ENCODE measurements at regions not wholly inside any gene's neighbourhood (a gene's known extent, or its start where the extent isn't known, plus 50 kb on each side); places are given as distances from the start of the nearest gene placed in this dataset.

GRCh38 chr5:35312267-35312666 lies 82.0 kb upstream of the PRLR start:
- FAIRE-seq = no peak

DNA sequence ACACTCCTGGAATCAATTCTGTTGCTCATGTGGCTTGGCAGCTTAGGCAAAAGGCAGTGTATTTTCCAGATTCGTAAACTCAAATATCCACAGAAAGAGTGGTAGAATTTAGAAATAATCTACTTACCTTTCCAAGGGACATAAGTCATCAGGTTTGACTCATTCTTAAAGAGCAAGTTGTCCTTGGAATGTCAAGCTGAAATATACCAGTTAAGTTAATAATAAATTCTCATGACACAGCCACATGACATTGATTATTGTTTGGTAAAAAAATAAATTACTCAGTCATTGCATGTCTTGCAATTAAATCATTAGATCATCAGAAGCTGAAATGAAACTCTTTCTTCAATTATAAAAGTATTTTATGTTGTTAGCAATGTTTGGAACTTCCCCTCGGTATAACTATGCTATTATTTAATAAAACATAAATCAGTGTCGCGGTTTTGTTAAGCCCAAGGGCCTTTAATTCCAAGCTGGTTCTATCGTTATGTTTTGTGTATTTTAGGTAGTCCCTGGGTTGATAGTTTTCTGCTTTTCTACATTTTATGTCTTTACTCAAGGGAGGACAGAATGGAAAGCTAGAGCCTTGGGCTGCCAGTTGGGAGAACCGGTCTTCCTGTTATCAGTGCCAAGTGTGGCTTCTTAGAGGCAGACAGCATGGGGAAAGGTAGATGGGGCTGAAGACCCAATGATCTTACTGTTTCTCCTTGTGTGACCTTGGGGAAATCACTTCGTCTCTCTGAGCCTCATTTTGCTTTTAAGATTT lies 79.3 kb upstream of the PRLR start:
- no peak for FAIRE-seq

- no peak for FAIRE-seq
These were observed 78.1 kb upstream of the PRLR start for GRCh38 chr5:35308421-35308820.

GRCh38 chr5:35306716-35307365 lies 76.6 kb upstream of the PRLR start:
- no peak for FAIRE-seq

DNA sequence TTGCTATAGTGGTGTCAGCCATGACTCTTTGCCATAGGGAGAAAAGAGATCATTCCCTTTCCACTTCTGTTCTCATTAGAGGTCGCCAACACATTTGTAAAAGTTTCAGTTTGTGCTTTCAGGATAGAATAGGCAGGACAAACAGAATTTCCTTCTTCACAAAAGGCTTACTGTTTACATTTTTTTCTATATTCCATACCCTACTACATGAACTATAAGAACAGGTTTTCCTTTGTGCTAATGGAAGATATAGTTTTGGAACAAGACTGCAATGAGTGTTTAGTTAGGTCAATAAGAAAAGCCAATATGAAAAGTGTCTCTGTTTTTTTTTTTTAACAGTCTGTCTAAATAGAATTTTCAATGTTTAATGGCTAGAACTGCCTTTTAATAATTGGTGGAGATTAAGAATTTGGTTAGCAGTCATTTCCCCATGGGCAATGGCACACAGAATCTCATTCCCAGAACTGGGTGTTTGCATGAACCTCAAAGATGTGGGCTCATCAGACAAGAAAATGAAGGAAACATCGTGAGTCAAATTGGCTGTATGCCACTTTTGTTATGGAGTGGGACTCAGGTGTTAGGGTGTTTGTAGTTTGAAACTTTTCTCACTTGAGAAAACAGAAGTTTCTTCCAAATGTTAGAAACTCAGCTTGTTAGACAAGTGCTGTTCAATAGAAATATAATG lies 75.2 kb upstream of the PRLR start:
- FAIRE-seq = no peak

DNA sequence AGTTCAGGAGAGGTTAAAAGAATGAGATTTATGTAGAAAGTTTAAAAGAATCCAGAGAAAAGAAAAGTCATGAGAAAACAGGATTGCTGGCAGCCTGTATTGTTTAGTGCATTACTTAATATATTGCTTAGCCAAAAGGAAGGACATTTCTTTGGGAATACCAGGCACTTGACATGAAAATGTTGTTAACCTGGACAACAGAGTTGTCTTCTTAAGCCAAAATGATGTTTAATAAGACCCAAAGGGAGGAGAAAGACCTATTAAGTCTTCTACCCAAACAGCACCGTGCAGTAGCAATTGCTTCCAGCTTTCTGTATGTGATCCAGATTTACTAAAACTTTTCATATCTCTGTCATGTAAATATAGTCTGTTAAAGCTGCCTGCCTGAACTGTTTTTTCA lies 74.0 kb upstream of the PRLR start:
- FAIRE-seq = no peak

- FAIRE-seq = no peak
These were observed 72.9 kb upstream of the PRLR start for GRCh38 chr5:35303152-35303551.

GRCh38 chr5:35302544-35302943 lies 72.3 kb upstream of the PRLR start:
- FAIRE-seq = no peak

DNA sequence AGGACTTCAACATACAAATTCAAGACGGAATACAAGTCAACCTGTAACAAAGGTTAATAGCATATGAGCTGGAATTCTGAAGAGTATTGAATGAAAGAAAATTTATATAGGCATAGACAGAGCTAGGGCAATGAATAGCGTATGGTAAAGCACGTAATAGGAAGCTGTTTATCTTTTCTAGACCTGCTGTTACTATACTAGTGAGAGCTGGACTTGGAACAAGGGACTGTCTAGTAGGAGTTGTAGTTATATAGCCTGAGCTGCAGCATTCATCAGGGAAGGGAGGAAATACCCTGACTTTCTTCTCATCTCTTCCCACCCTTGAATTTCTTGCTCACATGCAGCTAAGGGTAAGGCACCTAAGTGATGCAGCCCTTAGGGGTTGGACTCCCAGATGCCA lies 67.5 kb upstream of the PRLR start:
- FAIRE-seq = no peak

DNA sequence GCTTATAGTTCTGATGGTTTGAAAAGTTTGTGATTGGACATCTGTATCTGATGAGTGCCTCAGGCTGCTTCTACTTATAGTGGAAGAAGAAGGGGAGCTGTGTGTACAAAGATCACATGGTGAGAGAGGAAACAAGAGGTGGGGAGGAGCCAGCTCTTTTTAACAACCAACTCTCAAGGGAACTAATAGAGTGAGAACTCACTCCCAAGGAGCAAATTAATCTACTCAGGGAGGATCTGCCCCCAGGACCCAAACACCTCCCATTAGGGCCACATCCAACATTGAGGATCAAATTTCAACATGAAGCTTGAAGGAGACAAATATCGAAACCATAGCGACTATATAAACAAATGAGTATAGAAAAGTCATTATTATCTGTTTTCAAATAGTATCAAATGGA lies 64.7 kb upstream of the PRLR start:
- FAIRE-seq = no peak

- no peak for FAIRE-seq
These were observed 63.7 kb upstream of the PRLR start for GRCh38 chr5:35294017-35294416.

GRCh38 chr5:35285435-35285834 lies 55.1 kb upstream of the PRLR start:
- no peak for FAIRE-seq

GRCh38 chr5:35285011-35285410 lies 54.7 kb upstream of the PRLR start:
- FAIRE-seq = no peak

DNA sequence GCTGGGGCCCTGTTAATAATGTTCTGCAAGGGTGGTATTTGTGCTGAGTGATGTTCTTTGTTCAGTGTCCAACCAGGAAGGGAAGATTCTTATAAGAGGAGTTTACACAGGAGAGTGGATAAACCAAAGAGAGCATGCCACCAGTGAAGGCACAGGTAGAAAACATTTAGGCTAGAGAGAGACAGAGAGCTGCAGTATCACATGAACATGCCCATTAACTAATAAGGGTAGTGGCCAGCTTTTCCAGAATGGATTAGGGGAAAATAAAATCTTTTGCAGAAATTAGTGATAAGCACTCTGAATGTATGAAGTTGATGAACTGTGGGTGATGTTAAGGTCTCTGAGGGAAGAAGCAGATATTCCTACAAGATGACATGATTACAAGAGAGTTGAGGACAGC lies 54.1 kb upstream of the PRLR start:
- FAIRE-seq = no peak

DNA sequence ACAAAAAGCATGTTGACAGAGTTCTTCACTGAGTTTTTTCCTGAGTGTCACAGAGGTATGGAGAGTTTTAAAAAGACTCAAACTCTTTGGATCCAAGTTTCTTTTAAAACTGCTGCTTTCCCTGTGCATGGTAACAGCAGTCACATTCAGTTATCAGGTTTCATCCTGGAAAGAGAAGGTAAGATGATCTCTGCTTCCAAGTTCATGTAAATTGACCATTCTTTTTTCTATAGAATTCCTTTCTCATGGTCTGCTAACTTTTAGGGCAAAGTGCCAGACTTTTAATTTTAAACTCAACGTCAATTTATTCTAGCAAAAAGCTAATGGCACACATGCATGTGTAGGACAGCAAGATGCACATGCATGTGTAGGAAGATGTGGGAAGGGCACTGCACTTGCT lies 52.5 kb upstream of the PRLR start:
- FAIRE-seq = no peak

GRCh38 chr5:35281613-35282012 lies 51.3 kb upstream of the PRLR start:
- no peak for FAIRE-seq
